ENCODE measurements at regions not wholly inside any gene's neighbourhood (a gene's known extent, or its start where the extent isn't known, plus 50 kb on each side); places are given as distances from the start of the nearest gene placed in this dataset.

- Mint-ChIP-seq H3K36me3 (no peaks in the 10 kb centered on the region), H3K4me1 (ENCODE audit: low read depth) (no peaks in the 10 kb centered on the region), H3K27ac (no peak overlapping the region), H3K27me3 (no peaks in the 10 kb centered on the region), H3K4me3 (no peak overlapping the region), H3K9me3 (peaks cover 5% of the 10 kb centered on the region)
- ChIA-PET CTCF (interaction anchor here (1.1 kb wide), 1 partner anchor 17 kb away, joined by 3 read pairs; no protein-coding TSS in a partner anchor), POLR2A (no interaction called here)
- intact Hi-C loops (cut with micrococcal nuclease) = no loop called here
- no peak for DNase-seq
These were observed 477.3 kb downstream of the KCNJ2 start for GRCh38 chr17:70646673-70647072.

GRCh38 chr17:70648166-70648565 is 478.8 kb downstream of the KCNJ2 start:
- Mint-ChIP-seq H3K36me3 (no peaks in the 10 kb centered on the region), H3K27me3 (no peaks in the 10 kb centered on the region), H3K27ac (no peak overlapping the region), H3K4me1 (ENCODE audit: low read depth) (no peaks in the 10 kb centered on the region), H3K4me3 (no peak overlapping the region), H3K9me3 (peaks cover 5% of the 10 kb centered on the region)
- intact Hi-C loops (cut with micrococcal nuclease) = no loop called here
- POLR2A ChIA-PET = no interaction called here
- CTCF ChIA-PET = no interaction called here
- DNase-seq = no peak

- intact Hi-C loops (cut with micrococcal nuclease) = no loop called here
- ChIA-PET CTCF (no interaction called here), POLR2A (no interaction called here)
- H3K4me1 Mint-ChIP-seq (ENCODE audit: low read depth) = no peaks in the 10 kb centered on the region
- no peaks in the 10 kb centered on the region for H3K36me3 Mint-ChIP-seq
- no peak for DNase-seq
- H3K27me3 Mint-ChIP-seq = no peaks in the 10 kb centered on the region
- H3K27ac Mint-ChIP-seq = no peak overlapping the region
- no peak overlapping the region for H3K4me3 Mint-ChIP-seq
- H3K9me3 Mint-ChIP-seq = no peaks in the 10 kb centered on the region
These were observed 484.5 kb downstream of the KCNJ2 start for GRCh38 chr17:70653850-70654249.

GRCh38 chr17:70654706-70655105 is 485.4 kb downstream of the KCNJ2 start:
- CTCF ChIA-PET = no interaction called here
- Mint-ChIP-seq H3K27ac (no peak overlapping the region), H3K4me1 (ENCODE audit: low read depth) (no peaks in the 10 kb centered on the region), H3K27me3 (no peaks in the 10 kb centered on the region), H3K9me3 (no peaks in the 10 kb centered on the region), H3K4me3 (no peak overlapping the region), H3K36me3 (no peaks in the 10 kb centered on the region)
- DNase-seq = no peak
- POLR2A ChIA-PET = no interaction called here
- intact Hi-C loops (cut with micrococcal nuclease) = no loop called here

DNA sequence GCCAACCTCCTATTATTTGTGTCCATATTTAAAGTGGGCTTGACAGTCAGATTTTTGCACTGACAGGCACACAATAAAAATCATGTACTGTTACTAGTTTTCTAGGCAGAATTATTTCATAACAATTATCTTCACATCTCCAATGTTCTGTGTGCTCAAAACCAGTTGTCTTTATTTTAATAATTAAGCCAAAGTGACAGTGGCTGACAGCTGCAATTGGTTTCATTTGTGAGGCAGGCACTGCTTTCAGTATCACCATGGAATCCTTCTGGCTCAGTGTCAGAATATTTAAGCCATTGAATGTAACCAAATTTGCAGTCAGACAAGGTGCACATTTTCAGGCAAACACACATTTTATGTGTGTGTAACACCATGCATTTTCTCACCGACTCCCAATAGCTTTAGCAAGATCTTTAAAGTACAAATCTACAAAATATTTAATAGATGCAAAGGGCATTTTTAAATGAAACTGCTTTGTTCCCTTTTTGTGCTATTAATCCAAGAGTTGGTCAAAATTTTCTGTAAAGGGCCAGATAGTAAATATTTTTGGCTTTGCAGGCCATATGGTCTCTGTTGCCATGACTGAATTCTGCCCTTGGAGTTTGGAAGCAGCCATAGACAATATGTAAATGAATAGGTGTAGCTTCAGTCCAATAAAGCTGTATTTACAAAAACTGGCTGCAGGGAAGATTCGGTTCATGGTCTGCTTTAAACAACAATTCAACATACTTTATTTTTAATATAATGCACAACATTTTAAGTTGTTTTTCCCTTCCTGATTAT is 486.0 kb downstream of the KCNJ2 start:
- POLR2A ChIA-PET = no interaction called here
- no peak for DNase-seq
- Mint-ChIP-seq H3K27ac (no peak overlapping the region), H3K27me3 (no peaks in the 10 kb centered on the region), H3K9me3 (no peaks in the 10 kb centered on the region), H3K4me1 (ENCODE audit: low read depth) (no peaks in the 10 kb centered on the region), H3K36me3 (no peaks in the 10 kb centered on the region), H3K4me3 (no peak overlapping the region)
- CTCF ChIA-PET = no interaction called here
- intact Hi-C loops (cut with micrococcal nuclease) = no loop called here

GRCh38 chr17:70658317-70658716 is 489.0 kb downstream of the KCNJ2 start:
- Mint-ChIP-seq H3K36me3 (no peaks in the 10 kb centered on the region), H3K4me3 (no peak overlapping the region), H3K27ac (no peak overlapping the region), H3K9me3 (no peaks in the 10 kb centered on the region), H3K27me3 (no peaks in the 10 kb centered on the region), H3K4me1 (ENCODE audit: low read depth) (no peaks in the 10 kb centered on the region)
- ChIA-PET CTCF (no interaction called here), POLR2A (no interaction called here)
- intact Hi-C loops (cut with micrococcal nuclease) = no loop called here
- DNase-seq = no peak

DNA sequence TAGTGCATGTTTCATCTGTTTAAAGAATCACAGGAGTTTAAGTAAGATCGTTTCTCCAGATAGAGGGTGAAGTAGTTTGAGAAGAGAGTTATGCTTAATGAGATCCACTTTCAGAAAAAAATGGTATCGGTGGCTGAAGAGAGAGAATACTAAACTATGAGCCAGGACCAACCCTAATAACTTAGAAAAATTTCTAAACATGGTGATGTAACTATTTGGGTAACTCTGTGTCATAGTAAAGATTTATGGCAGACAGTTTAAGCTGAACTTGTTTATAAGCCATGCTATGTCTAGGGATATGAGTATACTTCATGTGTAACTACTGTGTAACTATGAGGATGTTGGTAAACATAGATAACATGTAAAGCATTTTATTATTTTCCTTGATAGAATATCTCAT is 489.5 kb downstream of the KCNJ2 start:
- no peaks in the 10 kb centered on the region for H3K36me3 Mint-ChIP-seq
- POLR2A ChIA-PET = no interaction called here
- no peak for DNase-seq
- intact Hi-C loops (cut with micrococcal nuclease) = no loop called here
- no peaks in the 10 kb centered on the region for H3K27me3 Mint-ChIP-seq
- no peaks in the 10 kb centered on the region for H3K4me1 Mint-ChIP-seq (ENCODE audit: low read depth)
- H3K4me3 Mint-ChIP-seq = no peak overlapping the region
- CTCF ChIA-PET = no interaction called here
- H3K27ac Mint-ChIP-seq = no peak overlapping the region
- no peaks in the 10 kb centered on the region for H3K9me3 Mint-ChIP-seq

- no peaks in the 10 kb centered on the region for H3K27me3 Mint-ChIP-seq
- ChIA-PET CTCF (no interaction called here), POLR2A (no interaction called here)
- no peak overlapping the region for H3K27ac Mint-ChIP-seq
- no peaks in the 10 kb centered on the region for H3K4me1 Mint-ChIP-seq (ENCODE audit: low read depth)
- DNase-seq = no peak
- H3K4me3 Mint-ChIP-seq = no peak overlapping the region
- no peaks in the 10 kb centered on the region for H3K36me3 Mint-ChIP-seq
- H3K9me3 Mint-ChIP-seq = no peaks in the 10 kb centered on the region
- intact Hi-C loops (cut with micrococcal nuclease) = no loop called here
These were observed 492.2 kb downstream of the KCNJ2 start for GRCh38 chr17:70661342-70662222.

GRCh38 chr17:70668276-70668937 is 499.1 kb downstream of the KCNJ2 start:
- ChIA-PET POLR2A (no interaction called here), CTCF (no interaction called here)
- Mint-ChIP-seq H3K4me3 (no peak overlapping the region), H3K36me3 (no peaks in the 10 kb centered on the region), H3K27ac (no peak overlapping the region), H3K9me3 (no peaks in the 10 kb centered on the region), H3K4me1 (ENCODE audit: low read depth) (no peaks in the 10 kb centered on the region), H3K27me3 (no peaks in the 10 kb centered on the region)
- no peak for DNase-seq
- intact Hi-C loops (cut with micrococcal nuclease) = no loop called here

DNA sequence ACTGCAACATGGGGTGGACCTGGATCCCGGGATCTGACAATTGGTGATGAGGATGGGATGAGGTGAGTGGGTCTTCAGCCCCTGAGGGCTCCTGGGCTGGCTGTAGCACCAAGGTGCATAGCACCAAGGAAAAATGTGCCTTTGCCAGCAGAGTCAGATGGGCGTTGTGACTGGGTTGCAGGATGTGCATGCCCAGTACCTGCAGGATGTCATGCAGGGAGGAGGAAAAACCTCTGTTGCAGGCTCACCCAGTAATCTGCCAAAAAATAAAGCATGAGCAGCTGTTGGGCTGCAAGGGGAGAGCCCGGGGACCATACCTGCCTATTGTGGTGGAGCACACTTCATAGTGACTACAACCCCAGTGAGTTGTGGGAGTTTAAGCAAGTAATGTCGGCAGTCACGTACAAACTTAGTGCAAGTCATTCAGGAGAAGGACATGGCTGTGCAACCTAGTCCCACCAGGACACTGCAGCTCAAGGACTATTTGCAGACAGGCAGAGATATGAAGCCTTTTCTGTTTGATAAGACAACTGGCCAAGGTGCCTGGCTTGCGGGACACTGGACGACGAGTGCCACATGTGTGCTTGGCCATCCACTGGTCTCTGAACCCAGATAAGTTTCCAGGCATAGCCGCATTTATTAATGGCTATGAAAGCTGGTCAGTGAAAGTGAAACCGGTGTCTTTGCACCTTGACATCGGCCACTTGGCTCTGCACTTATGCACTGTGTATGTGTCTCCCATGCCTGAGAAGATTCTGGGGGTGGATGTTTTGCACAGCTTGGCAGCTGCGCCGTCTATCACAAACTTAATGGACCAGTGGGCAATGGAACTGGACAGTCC is 499.8 kb downstream of the KCNJ2 start:
- Mint-ChIP-seq H3K4me1 (ENCODE audit: low read depth) (no peaks in the 10 kb centered on the region), H3K36me3 (no peaks in the 10 kb centered on the region)

DNA sequence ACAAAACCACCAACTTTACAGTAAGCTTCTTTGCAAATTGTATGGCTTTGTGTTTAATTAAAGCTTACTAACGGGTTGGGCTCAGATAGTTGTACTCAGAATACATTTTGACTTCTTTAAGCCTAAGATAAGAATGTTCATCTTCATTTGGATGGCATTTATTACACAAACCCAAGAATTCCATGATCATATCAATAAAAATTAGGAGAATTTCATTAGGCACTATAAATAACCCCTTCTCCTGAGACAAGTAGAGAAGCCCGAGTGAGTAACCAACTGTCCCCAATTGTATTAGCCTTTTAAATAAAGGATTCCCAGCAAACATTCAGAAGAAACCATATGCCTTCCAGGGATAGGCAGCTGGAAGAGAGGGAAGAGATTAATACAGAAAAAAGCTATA is 504.7 kb downstream of the KCNJ2 start:
- Mint-ChIP-seq H3K4me3 (no peak overlapping the region), H3K27me3 (no peaks in the 10 kb centered on the region), H3K36me3 (no peaks in the 10 kb centered on the region), H3K9me3 (no peaks in the 10 kb centered on the region), H3K27ac (no peak overlapping the region), H3K4me1 (ENCODE audit: low read depth) (no peaks in the 10 kb centered on the region)
- CTCF ChIA-PET = no interaction called here
- POLR2A ChIA-PET = no interaction called here
- no peak for DNase-seq
- intact Hi-C loops (cut with micrococcal nuclease) = no loop called here

More for the DNA sequence above, 499.8 kb downstream of the KCNJ2 start:
- CTCF ChIA-PET = no interaction called here
- Mint-ChIP-seq H3K4me3 (no peak overlapping the region), H3K27me3 (no peaks in the 10 kb centered on the region), H3K9me3 (no peaks in the 10 kb centered on the region), H3K27ac (no peak overlapping the region)
- DNase-seq = no peak
- intact Hi-C loops (cut with micrococcal nuclease) = no loop called here
- POLR2A ChIA-PET = no interaction called here

DNA sequence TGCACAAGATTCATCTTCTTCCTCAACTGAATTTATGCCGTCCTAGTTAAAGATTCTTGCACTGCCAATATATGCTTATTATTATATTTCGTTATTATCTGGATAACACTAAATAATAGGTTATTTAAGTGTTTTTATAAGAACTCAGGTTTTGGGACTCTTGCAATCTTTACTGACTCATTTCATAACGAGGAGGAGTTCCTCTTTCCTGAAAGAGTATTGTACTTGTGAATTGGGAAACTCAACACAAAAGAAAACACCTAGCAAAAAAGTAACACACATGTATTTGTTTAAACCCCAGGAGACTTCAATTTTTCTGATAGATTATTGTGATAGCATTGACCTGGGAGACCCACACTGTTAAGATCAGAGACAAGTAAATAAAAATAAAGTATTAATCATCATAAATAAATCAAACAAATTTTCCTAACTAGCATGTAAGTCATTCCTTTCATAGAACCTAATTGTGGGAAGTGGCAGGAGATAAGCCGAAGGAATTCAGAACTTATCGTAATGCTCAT is 505.8 kb downstream of the KCNJ2 start:
- Mint-ChIP-seq H3K4me3 (no peak overlapping the region), H3K36me3 (no peaks in the 10 kb centered on the region), H3K9me3 (no peaks in the 10 kb centered on the region), H3K27me3 (no peaks in the 10 kb centered on the region), H3K4me1 (ENCODE audit: low read depth) (no peaks in the 10 kb centered on the region), H3K27ac (no peak overlapping the region)
- intact Hi-C loops (cut with micrococcal nuclease) = no loop called here
- POLR2A ChIA-PET = no interaction called here
- DNase-seq = no peak
- CTCF ChIA-PET = no interaction called here
